Posterior vena cava (tissue), 2 donors: ENCODE measurements at regions not wholly inside any gene's neighbourhood (a gene's known extent, or its start where the extent isn't known, plus 50 kb on each side); places are given as distances from the start of the nearest gene placed in this dataset.
A peak's percentile ranks its signal among the peaks of the same experiment; 100 is the strongest.

ENCODE experiments used
- DNase-seq: peaks from one replicate; pipeline ENCODE4 v3.0.0-alpha.2; 2020; ENCODE audit warnings: low spot score
- intact Hi-C, 2 donors: fragments of 100-400 bp; cut with DNase I; formaldehyde crosslinking; loops; one replicate each; pipeline versions ENCODE4 v1.14.1 to v1.14.2; 2022 to 2023
- donor health status: DM: yes; HTN: yes; CAD: no.
- donor health status: DM: yes; HTN: yes; CAD: no.

GRCh38 chr21:43321611-43322010 lies 105.3 kb downstream of the SIK1 start:
- intact Hi-C loops, result no loop called here
- DNase-seq, result no peak

GRCh38 chr21:43321111-43321510 lies 105.8 kb downstream of the SIK1 start:
- no peak for DNase-seq
- intact Hi-C loops, result no loop called here

DNA sequence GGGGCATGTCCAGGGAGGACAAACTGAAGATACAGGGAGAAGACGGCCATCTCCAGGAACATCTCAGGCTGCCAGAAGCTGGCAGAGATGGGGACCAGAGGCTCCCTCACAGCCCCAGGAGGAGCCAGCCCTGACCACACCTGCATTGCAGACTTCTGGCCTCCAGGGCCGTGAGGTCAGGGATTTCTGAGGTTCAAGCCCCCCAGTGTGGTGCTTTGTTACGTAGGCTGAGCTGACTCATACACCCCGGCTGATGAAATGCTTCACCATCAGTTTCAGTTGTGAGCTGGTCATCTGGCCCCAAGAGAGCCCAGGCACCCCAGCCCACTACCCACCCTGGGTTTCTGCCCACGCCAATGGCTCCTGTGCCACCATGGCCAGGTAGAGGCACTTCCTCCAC lies 106.4 kb downstream of the SIK1 start:
- intact Hi-C loops, result no loop called here
- no peak for DNase-seq

- intact Hi-C loops, result no loop called here
- no peak for DNase-seq
These were observed 107.8 kb downstream of the SIK1 start for GRCh38 chr21:43318841-43319781.

- intact Hi-C loops, result no loop called here
- no peak for DNase-seq
These were observed 108.6 kb downstream of the SIK1 start for GRCh38 chr21:43318368-43318767.

DNA sequence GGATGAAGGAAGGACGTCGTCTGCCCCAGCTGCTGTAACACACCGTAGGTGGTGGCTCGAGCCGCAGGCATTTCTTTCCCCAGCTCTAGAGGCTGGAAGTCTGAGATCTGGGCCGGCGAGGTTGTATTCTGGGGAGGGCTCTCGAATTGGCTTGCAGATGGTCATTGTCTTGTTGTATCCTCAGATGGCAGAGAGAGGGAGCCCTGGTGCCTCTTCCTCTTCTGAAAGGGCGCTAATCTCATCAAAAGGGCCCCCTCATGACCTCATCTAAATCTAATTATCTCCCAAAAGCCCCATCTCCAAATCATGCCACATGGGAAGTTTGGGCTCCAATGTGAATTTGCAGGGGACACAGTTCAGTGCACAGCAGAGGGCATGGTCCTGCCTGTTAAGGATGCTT lies 109.0 kb downstream of the SIK1 start:
- DNase-seq, result no peak
- intact Hi-C loops, result no loop called here

DNA sequence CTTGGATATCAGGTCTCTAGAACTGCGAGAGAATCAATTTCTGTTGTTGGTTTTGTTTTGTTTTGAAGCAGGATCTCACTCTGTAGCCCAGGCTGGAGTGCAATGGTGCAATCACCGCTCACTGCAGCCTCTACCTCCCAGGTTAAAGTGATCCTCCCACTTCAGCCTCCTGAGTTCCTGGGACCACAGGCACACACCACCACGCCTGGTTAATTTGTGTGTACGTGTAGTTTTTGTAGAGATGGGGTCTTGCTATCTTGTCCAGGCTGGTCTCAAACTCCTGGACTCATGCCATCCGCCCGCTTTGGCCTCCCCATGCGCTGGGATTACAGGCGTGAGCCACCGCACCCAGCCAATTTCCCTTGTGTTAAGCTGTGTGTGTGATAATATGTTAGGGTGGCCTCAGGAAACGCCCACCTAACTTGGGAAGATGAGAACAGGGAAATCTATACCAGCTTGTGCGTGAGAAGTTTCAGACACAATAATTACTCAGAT lies 109.6 kb downstream of the SIK1 start:
- no peak for DNase-seq
- intact Hi-C loops, result no loop called here

GRCh38 chr21:43316156-43316845 lies 110.6 kb downstream of the SIK1 start:
- no peak for DNase-seq
- intact Hi-C loops, result no loop called here

DNA sequence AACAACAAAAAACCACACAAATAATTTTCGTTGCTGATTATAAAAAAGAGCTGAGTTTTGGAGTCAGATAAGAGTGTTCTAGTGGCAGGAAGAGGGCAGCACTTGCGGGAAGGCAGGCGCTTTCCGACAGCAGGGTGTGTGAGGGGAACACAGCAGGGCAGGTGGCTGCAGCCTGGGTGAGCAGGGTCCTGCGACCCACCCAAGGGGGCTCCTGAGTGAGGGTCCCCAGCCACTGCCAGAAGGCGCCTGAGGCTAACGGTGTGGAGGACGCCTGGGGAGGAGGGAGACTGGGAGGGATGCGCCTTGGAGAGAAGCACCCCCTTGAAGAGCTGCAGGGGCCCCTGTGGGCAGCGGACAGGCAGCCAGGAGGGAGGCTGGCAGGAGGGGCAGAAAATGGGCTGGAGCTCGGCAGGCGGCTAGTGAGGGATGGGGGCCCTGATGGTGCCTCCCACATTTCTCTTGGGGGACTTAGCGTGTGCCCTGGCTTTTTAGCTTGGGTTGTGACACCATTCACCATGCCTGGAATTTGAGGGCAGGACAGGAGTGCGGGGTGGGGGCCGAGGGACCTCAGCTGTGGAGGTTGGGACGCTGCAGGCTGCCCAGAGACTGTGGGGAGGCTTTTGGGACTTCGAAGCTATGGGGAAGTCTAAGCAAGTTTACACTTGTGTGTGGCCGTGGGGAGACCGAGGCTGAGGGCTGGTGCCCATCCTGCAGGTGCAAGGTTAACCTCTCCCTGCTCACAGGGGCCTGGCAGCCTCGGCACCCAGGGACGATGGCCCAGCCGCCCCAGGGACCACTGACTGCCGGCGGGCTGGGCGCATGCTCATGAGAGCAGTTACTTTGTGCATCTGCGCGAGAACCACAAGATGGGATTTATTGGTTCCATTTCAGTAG lies 111.4 kb downstream of the SIK1 start:
- intact Hi-C loops, result no loop called here

DNA sequence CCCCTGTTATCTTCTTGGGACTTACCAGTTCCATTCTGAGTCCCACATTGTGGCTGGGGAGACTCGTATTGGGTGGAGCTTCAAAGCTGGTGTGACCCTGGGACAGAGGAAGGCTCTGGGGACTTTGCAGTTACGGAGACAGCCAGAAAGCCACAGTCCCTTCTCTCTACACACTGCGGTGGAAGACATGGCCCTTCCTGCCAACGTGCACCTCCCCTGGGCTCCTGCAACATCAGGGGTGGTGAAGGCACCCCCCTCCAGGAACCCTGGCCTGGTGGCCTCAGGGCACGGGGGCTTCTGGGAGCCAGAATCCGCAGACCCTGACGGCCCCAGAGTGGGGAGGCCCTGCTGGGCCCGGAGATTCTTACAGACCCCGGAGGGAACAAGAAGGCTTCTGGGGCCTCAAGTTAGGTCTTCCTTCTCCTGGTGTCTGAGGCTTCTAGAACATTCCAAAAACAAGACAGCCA lies 113.0 kb downstream of the SIK1 start:
- intact Hi-C loops, result no loop called here
- DNase-seq, result no peak

More for the DNA sequence above, 111.4 kb downstream of the SIK1 start:
- no peak for DNase-seq

GRCh38 chr21:43313221-43313938 lies 113.6 kb downstream of the SIK1 start:
- intact Hi-C loops, result no loop called here
- no peak for DNase-seq

GRCh38 chr21:43312751-43313169 lies 114.2 kb downstream of the SIK1 start:
- intact Hi-C loops, result no loop called here
- no peak for DNase-seq

GRCh38 chr21:43312011-43312410 lies 114.9 kb downstream of the SIK1 start:
- no peak for DNase-seq
- intact Hi-C loops, result no loop called here

DNA sequence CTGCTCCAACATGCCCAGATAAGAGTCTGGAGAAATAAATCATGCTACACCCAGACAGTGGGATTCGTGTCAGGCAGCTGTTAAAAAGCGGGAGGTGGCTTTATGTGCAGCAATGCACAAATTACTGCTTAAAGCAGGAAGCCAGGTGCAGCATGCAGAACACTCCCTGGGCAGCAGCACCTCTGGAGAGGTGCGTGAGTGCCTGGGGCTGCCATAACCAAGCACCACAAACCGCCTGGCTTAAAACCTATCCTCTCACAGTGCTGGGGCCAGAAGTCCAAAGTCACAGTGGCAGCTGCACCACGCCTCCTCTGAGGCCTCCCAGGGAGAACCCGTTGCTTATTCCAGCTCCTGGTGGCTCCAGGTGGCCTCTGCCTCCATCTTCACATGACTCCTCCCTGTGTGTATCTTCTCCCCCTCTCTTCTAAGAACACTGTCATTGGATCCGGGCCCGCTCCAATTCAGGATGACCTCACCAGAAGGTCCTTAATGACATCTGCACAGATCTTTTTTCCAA lies 115.6 kb downstream of the SIK1 start:
- intact Hi-C loops, result no loop called here

DNA sequence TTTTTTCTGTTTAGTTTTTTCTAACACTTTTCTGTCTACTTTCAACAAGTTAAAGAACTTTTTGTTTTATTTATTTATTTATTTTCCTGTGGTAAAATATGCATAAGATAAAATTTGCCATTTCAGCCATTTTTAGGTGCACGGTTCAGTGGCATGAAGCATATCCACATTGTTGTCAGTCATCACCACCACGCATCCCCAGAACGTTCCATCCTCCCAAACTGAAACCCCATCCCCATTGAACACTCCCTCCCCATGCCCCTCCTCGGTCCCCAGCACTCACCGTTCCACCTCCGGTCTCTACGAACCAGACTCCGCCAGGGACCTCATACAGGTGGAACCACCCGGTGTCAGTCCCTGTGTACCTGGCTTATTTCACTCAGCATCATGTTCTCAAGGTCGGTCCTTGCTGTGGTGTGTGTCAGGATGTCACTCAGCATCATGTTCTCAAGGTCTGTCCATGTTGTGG lies 118.1 kb downstream of the SIK1 start:
- no peak for DNase-seq
- intact Hi-C loops, result no loop called here

More for the DNA sequence above, 115.6 kb downstream of the SIK1 start:
- DNase-seq, result no peak

GRCh38 chr21:43308101-43308814 lies 118.7 kb downstream of the SIK1 start:
- peak; percentile 42 for DNase-seq
- intact Hi-C loops, result no loop called here

GRCh38 chr21:43307677-43308070 lies 119.3 kb downstream of the SIK1 start:
- peak; percentile 60 for DNase-seq
- intact Hi-C loops, result no loop called here
